ENCODE measurements at regions not wholly inside any gene's neighbourhood (a gene's known extent, or its start where the extent isn't known, plus 50 kb on each side); places are given as distances from the start of the nearest gene placed in this dataset.

- TF ChIP-seq CTCF (conservative IDR thresholded peaks at IDR 0.05; ENCODE audit: low read depth, low read length): no peak
- no peak for TF ChIP-seq EZH2phosphoT487 (IDR thresholded peaks at IDR 0.05; ENCODE audit: borderline replicate concordance, low read length)
Measured at GRCh38 chr7:106773721-106774120, 91.4 kb upstream of the PIK3CG start.
